Thyroid gland (tissue), 4 donors: ENCODE measurements at regions not wholly inside any gene's neighbourhood (a gene's known extent, or its start where the extent isn't known, plus 50 kb on each side); places are given as distances from the start of the nearest gene placed in this dataset.

Experiments used
- CTCF ChIP-seq, 6 experiments: fragments of 200-600 bp in 3 of 6; fragments of 450-650 bp in 3 of 6; sonication (generic) in 3 of 6; IDR thresholded peaks; one replicate each; pipeline ENCODE4 v1.5.1; 2016 to 2019; ENCODE audit warnings: antibody characterized with exemption in 6 of 6, mild to moderate bottlenecking in 2 of 6, inconsistent platforms in 1 of 6, moderate library complexity in 1 of 6
- POLR2A ChIP-seq, 2 donors: fragments of 450-650 bp; IDR thresholded peaks; one replicate each; pipeline ENCODE4 v1.6.1; 2017; ENCODE audit warnings: antibody characterized with exemption in 2 of 2, mild to moderate bottlenecking in 2 of 2, moderate library complexity in 1 of 2

GRCh38 chr2:55973673-55974072 lies 50.1 kb upstream of the EFEMP1 start:
- TF ChIP-seq CTCF (IDR thresholded peaks at IDR 0.05) (no peak), POLR2A (IDR thresholded peaks at IDR 0.05) (no peak)
